Right cardiac atrium (tissue), 5 donors: ENCODE measurements at regions not wholly inside any gene's neighbourhood (a gene's known extent, or its start where the extent isn't known, plus 50 kb on each side); places are given as distances from the start of the nearest gene placed in this dataset.
"Not testable (repeated sequence)": the region's sequence is repeated elsewhere in the genome, so short reads cannot be mapped to it uniquely, and the experiment has no call there.

Experiments used
- ATAC-seq, 2 donors: fragments of 200-7000 bp; cut with Tn5 transposase; one replicate each; pipeline versions ENCODE4 v1.8.0 to v1.9.1; 2020; ENCODE audit warnings: moderate library complexity in 2 of 2, mild to moderate bottlenecking in 1 of 2
- DNase-seq, 3 donors: peaks; one replicate each; pipeline ENCODE4 v3.0.0-alpha.2; 2020
- H3K27ac ChIP-seq: one replicate; pipeline ENCODE4 v1.5.1; 2013; ENCODE audit warnings: mild to moderate bottlenecking, low read length, control low read depth, moderate library complexity
- H3K27me3 ChIP-seq: one replicate; pipeline ENCODE4 v1.6.1; 2013; ENCODE audit not compliant: control insufficient read depth, insufficient read depth
- H3K4me1 ChIP-seq: one replicate; pipeline ENCODE4 v1.6.1; 2013; ENCODE audit warnings: low read length; ENCODE audit not compliant: control insufficient read depth, insufficient read depth
- H3K4me3 ChIP-seq: one replicate; pipeline ENCODE4 v1.5.1; 2013; ENCODE audit warnings: low read length, control low read depth
- H3K9me3 ChIP-seq: one replicate; pipeline ENCODE4 v1.6.1; 2013; ENCODE audit warnings: low read length; ENCODE audit not compliant: control insufficient read depth
- WGBS: extraction: QIAGEN DNeasy Blood & Tissue Kit; methylation state at CpG from one replicate; pipeline ENCODE4 v1.1.7; 2013; 5-methylcytosine and 5-hydroxymethylcytosine counted together
- intact Hi-C, 4 donors: fragments of 100-400 bp; cut with DNase I; formaldehyde crosslinking; loops; one replicate each; pipeline versions ENCODE4 v1.11.0 to v1.14.0; 2022 to 2023
- donor health status: healthy with polysubstance abuse.
- donor health status: DM: no; HTN: yes; CAD: no.
- donor health status: DM: no; HTN: no; CAD: no.
- donor health status: DM: no; HTN: yes; CAD: no; lungs with severe emphysema.
- donor health status: DM: yes; HTN: yes; CAD: no.

DNA sequence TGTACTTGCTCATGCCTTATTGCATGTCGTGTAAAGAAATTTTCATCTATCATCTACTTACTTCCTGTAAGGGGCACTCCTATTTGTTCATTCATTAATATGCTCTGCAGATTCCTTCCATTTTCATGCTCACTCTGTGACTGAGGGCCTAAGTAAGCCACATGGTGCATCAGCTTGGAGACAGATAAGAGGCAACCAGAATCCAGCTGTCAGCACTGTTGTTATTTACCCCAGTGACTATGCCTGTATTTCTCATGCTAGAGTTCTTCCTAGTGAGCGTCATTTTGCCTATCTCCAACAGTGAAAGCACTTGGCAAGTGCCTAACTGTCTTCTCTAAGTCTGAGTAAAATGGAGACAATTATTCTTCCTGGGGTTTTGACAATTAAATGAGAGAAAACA lies 124.8 kb upstream of the ABI3BP start:
- H3K27ac ChIP-seq = no peak overlapping the region
- intact Hi-C loops = no loop called here
- ATAC-seq (peak; percentile 35 to 66), DNase-seq (no peak)
- WGBS = 39% methylated on average over 2 of the region's 2 CpGs
- no peaks in the 10 kb centered on the region for H3K4me1 ChIP-seq
- no peaks in the 10 kb centered on the region for H3K27me3 ChIP-seq
- H3K9me3 ChIP-seq = no peaks in the 10 kb centered on the region
- no peak overlapping the region for H3K4me3 ChIP-seq

- ATAC-seq (no peak), DNase-seq (no peak)
- H3K9me3 ChIP-seq = no peaks in the 10 kb centered on the region
- H3K27ac ChIP-seq = no peak overlapping the region
- WGBS = 64% methylated on average over 3 of the region's 3 CpGs
- no peaks in the 10 kb centered on the region for H3K4me1 ChIP-seq
- intact Hi-C loops = no loop called here
- H3K27me3 ChIP-seq = no peaks in the 10 kb centered on the region
- no peak overlapping the region for H3K4me3 ChIP-seq
Observed at GRCh38 chr3:101117465-101117864, 124.2 kb upstream of the ABI3BP start.

DNA sequence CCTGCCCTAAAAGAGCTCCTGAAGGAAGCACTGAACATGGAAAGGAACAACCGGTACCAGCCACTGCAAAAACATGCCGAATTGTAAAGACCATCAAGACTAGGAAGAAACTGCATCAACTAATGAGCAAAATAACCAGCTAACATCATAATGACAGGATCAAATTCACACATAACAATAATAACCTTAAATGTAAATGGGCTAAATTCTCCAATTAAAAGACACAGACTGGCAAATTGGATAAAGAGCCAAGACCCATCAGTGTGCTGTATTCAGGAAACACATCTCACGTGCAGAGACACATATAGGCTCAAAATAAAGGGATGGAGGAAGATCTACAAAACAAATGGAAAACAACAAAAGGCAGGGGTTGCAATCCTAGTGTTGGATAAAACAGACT lies 117.1 kb upstream of the ABI3BP start:
- H3K27ac ChIP-seq, H3K4me3 ChIP-seq, ATAC-seq, intact Hi-C loops, H3K27me3 ChIP-seq, H3K9me3 ChIP-seq, DNase-seq, H3K4me1 ChIP-seq: not testable (repeated sequence)
- WGBS = 88% methylated on average over 3 of the region's 3 CpGs

DNA sequence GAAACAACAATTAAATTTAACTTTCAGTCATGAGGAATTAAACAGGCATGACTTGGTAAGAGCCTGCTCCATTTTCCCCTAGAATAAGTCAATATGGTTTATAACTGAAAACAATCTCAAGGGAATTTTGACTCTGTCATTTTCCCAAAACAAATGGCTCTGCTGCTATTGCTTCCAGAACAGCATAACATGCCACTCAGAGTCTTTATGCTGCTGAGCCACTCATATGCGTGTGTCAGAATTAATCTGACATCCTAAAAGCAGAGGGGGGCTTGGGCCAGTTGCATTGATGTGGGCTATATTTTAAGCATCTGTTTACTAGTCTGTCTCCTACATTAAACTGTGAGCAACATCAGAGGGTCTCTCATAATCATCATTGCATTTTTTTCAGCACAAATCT lies 111.1 kb upstream of the ABI3BP start:
- Histone ChIP-seq H3K27ac (no peak overlapping the region), H3K27me3 (no peaks in the 10 kb centered on the region), H3K9me3 (no peaks in the 10 kb centered on the region), H3K4me1 (no peaks in the 10 kb centered on the region), H3K4me3 (no peak overlapping the region)
- 73% methylated on average over 1 of the region's 1 CpG for WGBS
- DNase-seq = no peak
- intact Hi-C loops = no loop called here
- no peak for ATAC-seq

DNA sequence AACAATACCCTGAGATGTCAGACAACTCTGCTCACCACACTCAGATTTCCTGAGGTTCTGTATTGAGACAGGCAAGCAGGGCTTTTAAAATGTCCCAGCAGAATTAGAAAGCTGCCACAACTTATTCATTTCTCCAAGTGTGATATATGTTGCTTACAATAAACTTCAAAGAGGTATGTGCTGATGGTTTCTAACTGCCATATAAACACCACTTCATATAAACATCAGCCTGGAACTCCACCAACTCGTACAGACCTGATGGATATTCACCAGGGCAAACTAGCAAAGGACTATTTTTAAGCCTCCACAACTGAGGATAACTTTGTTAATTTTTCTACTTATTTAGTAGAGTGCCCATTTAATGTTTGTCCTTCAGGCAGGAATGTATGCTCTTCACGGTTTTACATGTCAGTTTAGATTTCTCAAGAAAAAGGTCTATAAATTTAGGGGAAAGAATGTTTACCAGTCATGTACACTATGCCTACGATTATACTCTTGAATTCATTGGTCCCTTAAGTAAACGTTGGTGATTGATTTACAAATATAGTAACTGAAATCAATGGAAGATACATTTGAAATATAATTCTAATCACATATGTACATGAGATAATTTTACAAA lies 109.6 kb upstream of the ABI3BP start:
- WGBS = 57% methylated on average over 4 of the region's 4 CpGs
- Histone ChIP-seq H3K4me1 (no peaks in the 10 kb centered on the region), H3K27ac (no peak overlapping the region), H3K27me3 (no peaks in the 10 kb centered on the region), H3K9me3 (no peaks in the 10 kb centered on the region), H3K4me3 (no peak overlapping the region)
- DNase-seq (no peak), ATAC-seq (no peak)
- intact Hi-C loops = no loop called here

DNA sequence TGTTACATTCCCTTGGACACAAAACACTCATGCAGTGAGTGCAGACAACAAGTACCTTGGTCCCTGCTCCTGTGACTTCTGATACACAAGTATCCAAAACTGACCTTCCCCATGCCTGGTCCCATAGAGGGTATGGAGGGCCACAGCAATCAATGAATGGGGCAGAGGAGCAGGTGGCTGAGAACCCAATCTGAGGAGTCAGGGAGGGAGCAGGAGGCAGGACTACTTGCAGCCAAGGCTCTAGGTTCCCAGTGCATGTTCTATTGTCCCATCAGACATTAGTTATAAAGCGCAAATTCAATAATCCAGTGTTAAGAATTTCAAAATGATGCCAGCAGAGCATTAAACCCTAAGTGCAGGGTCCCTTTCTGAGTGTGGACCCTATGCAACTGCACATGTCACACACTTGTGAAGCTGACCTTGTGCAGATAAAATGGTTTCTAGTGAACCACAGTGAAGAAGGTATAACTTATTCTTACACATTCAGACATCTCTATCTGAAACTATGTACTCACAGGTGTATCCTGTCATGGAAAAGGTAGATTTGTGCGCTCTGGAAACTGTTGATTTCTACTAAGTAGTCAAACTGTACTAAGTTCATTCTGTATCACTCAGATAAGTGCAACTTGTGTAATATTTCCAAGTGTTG lies 107.3 kb upstream of the ABI3BP start:
- DNase-seq (no peak), ATAC-seq (no peak)
- H3K27ac ChIP-seq = no peak overlapping the region
- no peaks in the 10 kb centered on the region for H3K27me3 ChIP-seq
- no peaks in the 10 kb centered on the region for H3K4me1 ChIP-seq
- H3K9me3 ChIP-seq = no peaks in the 10 kb centered on the region
- H3K4me3 ChIP-seq = no peak overlapping the region
- intact Hi-C loops = no loop called here
- 81% methylated on average over 2 of the region's 2 CpGs for WGBS

- no peak for DNase-seq
- no peak overlapping the region for H3K27ac ChIP-seq
- WGBS = 82% methylated on average over 3 of the region's 3 CpGs
- H3K4me1 ChIP-seq = no peaks in the 10 kb centered on the region
- intact Hi-C loops = no loop called here
- ATAC-seq = no peak
- H3K9me3 ChIP-seq = no peaks in the 10 kb centered on the region
- no peak overlapping the region for H3K4me3 ChIP-seq
- no peaks in the 10 kb centered on the region for H3K27me3 ChIP-seq
Observed at GRCh38 chr3:101099791-101100190, 106.6 kb upstream of the ABI3BP start.

- Histone ChIP-seq H3K27ac (no peak overlapping the region), H3K4me1 (no peaks in the 10 kb centered on the region), H3K9me3 (no peaks in the 10 kb centered on the region), H3K4me3 (no peak overlapping the region), H3K27me3 (no peaks in the 10 kb centered on the region)
- WGBS = 87% methylated on average over 2 of the region's 2 CpGs
- ATAC-seq = no peak
- DNase-seq = no peak
- intact Hi-C loops = no loop called here
Observed at GRCh38 chr3:101096444-101096843, 103.2 kb upstream of the ABI3BP start.

- WGBS = 67% methylated on average over 5 of the region's 5 CpGs
- no peak for ATAC-seq
- intact Hi-C loops = no loop called here
Observed at GRCh38 chr3:101095693-101096430, 102.6 kb upstream of the ABI3BP start.

DNA sequence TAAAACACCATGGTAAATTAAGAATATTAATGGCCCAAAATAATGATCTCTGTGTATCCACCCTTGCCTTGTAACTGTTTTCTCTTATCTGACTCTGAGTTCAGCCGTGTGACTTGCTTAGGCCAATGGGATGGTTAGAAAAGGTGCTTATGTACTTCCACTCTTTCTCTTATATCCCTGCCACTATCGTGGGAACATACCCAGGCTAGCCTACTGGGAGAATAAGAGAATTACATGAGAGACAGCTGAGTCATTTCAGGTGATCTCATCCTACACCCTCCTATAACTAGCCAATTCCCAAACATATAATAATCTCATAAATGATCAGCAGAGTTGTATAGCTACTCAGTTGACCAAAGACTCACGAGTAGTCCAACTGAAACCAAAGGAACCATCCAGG lies 98.3 kb upstream of the ABI3BP start:
- Histone ChIP-seq H3K27ac (no peak overlapping the region), H3K4me1 (no peaks in the 10 kb centered on the region), H3K4me3 (no peak overlapping the region), H3K9me3 (no peaks in the 10 kb centered on the region), H3K27me3 (no peaks in the 10 kb centered on the region)
- DNase-seq (no peak), ATAC-seq (no peak)
- WGBS = 72% methylated on average over 3 of the region's 3 CpGs
- intact Hi-C loops = no loop called here

More at GRCh38 chr3:101095693-101096430, 102.6 kb upstream of the ABI3BP start:
- DNase-seq = no peak
- Histone ChIP-seq H3K27me3 (no peaks in the 10 kb centered on the region), H3K27ac (no peak overlapping the region), H3K9me3 (no peaks in the 10 kb centered on the region), H3K4me3 (no peak overlapping the region), H3K4me1 (no peaks in the 10 kb centered on the region)

DNA sequence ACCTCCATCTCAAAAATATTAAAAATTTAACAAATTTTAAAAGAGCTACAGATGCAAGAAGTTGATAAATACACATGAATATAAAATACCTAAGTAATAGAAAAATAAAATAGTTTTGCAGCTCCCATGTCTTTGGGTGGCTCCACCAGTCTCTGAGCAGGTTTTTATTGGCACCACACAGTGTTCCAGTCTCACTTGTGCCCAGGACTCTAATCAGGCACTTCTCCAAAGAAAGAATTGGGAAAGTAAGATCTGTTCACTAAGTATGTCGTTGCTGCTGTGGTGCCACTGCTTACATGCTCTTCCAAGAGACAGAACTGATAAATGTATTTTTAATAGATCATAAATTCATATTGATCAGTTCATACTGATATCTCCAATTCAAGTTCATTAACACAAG lies 92.5 kb upstream of the ABI3BP start:
- H3K4me3 ChIP-seq = no peak overlapping the region
- ATAC-seq (no peak), DNase-seq (no peak)
- H3K4me1 ChIP-seq = no peaks in the 10 kb centered on the region
- no peaks in the 10 kb centered on the region for H3K9me3 ChIP-seq
- intact Hi-C loops = no loop called here
- H3K27ac ChIP-seq = no peak overlapping the region
- no peaks in the 10 kb centered on the region for H3K27me3 ChIP-seq
- 69% methylated on average over 1 of the region's 1 CpG for WGBS
